Stimulated activated CD4-positive, alpha-beta T cell treated with anti-CD3 and anti-CD28 coated beads, Interleukin-4, amount 100 ng/mL, for 24 hours (primary cell): ENCODE measurements at regions not wholly inside any gene's neighbourhood (a gene's known extent, or its start where the extent isn't known, plus 50 kb on each side); places are given as distances from the start of the nearest gene placed in this dataset.
"Not testable (repeated sequence)": the region's sequence is repeated elsewhere in the genome, so short reads cannot be mapped to it uniquely, and the experiment has no call there.

Source experiments
- DNase-seq: peaks from one replicate; pipeline ENCODE4 v3.0.0-alpha.2; 2020

DNA sequence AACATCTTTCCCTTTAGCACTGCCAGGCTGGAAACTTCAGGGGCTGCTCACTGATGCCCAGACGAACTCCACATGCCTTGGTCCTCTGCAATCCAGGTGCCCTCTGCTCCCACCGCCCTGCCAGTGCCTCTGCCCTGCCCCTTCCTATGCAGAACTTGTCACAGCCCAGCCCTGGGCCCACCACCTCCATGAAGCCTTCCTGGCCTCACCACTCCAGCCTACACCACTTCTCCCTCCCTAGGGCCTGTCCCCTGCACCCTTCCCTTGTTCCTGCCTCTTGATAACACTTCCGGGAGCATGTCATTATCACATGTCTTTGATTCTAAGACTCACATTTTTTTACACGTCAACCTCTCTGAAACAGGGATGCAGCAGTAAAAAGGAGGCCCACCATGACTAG lies 627.2 kb downstream of the UQCRFS1 start:
- DNase-seq, result no peak

GRCh38 chr19:28583713-28584112 lies 629.2 kb downstream of the UQCRFS1 start:
- DNase-seq, result no peak

DNA sequence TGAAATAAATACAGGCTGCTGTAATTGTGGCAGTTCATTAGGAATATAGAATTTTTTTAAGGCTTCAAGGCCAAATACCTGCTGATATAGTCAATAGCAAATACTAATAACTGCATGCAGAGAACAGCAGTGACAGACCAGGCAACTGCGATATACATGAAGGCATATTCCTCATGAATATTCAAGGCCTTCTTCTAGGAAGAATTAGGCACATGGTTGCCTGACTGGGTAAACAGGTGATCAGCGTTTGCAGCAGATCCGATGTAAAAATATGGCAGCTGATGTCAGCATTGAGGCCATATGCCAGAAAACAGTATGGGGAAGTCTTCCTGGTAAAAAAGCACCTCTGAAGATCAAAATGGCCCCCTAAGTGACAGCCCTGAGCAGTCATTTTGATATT lies 629.7 kb downstream of the UQCRFS1 start:
- no peak for DNase-seq

GRCh38 chr19:28582796-28583195 lies 630.2 kb downstream of the UQCRFS1 start:
- no peak for DNase-seq

DNA sequence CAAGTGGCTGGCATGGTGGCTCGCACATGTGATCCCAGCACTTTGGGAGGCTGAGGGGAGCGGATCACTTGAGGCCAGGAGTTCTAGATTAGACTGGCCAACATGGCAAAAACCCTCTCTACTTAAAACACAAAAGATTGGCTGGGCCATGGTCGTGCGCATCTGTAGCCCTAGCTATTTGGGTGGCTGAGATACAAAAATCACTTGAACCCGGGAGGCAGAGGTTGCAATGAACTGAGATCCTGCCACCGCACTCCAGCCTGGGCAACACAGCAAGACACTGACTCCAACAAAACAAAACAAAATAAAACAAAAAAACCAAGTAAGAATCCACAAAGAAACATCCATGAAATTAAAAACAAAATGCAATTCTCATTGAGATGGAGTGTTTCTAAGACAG lies 630.6 kb downstream of the UQCRFS1 start:
- no peak for DNase-seq

DNA sequence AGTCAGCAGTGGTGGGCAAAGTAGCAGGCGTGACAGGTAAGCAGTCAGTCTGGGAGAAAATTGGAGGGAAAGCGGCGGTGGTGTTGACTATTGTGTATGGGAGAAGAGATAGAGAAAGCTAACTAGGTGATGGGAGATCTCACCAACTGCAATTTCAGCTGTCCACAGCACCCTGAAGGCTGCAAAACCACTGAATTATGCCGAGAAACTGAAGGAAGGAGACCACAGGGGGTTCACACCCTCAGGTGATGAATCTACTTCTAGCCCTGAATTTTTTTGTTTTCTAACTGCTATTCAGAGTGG lies 631.5 kb downstream of the UQCRFS1 start:
- no peak for DNase-seq

DNA sequence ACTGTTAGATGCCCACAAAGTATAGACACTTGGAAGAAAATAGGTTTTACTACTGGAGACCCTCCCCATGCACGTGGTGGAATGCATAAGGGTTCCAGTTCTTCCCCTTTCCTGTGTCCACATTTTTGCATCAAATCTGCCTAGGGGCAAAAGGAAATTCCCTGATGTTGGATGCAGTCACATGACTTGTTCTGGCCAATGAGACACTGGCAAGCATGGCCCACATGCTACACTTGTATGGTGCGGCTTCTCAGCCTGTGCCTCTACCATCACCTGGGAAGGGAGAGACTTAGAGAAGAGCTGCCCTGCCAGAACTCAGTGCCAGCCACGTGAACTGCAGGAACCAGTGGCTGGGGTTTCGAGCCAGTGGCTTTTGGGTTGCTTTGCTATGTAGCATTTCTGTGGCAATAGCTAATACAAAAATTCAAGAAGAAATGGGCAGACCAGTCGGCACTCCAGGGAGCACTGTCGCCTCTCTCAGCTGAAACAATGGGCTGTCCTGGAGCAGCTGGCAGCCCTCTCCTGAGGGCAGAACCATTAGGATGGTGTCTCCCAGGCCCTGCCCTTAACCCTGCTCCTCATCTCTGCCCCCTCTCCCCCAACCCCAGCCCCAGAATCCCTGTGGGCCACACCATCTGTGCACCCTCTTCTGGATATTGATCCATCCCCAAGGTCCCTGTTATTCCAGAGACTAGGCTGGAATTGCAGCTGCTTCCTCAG lies 634.0 kb downstream of the UQCRFS1 start:
- DNase-seq, result no peak

GRCh38 chr19:28578208-28578607 lies 634.7 kb downstream of the UQCRFS1 start:
- no peak for DNase-seq

DNA sequence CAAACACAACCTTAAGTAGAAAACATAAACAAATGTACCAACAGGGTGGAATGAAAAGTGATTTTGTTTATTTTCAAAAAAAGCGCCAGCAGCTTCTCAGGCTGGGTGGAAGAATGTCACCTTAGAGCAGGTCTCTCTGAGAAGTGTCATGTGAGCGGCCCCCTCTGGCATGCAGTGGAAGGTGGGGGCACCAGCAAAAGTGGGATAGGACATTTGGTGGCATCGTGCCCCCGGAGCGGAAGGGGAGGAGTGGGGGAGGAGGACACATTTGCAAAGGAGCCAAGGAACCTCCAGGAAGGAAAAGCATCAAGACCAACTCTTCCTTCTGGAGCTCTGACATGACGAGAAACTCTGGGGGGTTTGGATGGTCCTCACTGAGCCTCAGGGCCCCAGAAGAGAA lies 635.3 kb downstream of the UQCRFS1 start:
- no peak for DNase-seq

- no peak for DNase-seq
Measured at GRCh38 chr19:28577233-28577632, 635.7 kb downstream of the UQCRFS1 start.

DNA sequence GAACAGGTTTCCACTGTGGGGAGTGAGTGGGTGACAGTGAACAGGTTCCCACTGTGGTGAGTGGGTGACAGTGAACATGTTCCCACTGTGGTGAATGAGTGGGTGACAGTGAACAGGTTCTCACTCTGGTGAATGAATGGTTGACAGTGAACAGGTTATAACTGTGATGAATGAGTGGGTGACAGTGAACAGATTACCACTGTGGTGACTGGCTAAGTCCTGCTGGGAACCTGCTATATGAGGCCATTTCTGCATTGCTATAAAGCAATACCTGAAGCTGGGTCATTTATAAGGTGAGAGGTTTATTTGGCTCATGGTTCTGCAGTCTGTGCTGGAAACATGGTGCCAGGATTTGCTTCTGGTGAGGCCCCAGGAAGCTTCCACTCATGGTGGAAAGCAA lies 637.1 kb downstream of the UQCRFS1 start:
- no peak for DNase-seq

DNA sequence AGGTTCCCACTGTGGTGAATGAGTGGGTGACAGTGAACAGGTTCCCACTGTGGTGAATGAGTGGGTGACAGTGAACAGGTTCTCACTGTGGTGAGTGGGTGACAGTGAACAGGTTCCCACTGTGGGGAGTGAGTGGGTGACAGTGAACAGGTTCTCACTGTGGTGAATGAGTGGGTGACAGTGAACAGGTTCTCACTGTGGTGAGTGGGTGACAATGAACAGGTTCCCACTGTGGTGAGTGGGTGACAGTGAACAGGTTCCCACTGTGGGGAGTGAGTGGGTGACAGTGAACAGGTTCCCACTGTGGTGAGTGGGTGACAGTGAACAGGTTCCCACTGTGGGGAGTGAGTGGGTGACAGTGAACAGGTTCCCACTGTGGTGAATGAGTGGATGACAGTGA lies 637.6 kb downstream of the UQCRFS1 start:
- DNase-seq, result not testable (repeated sequence)

GRCh38 chr19:28574212-28574611 lies 638.7 kb downstream of the UQCRFS1 start:
- no peak for DNase-seq

DNA sequence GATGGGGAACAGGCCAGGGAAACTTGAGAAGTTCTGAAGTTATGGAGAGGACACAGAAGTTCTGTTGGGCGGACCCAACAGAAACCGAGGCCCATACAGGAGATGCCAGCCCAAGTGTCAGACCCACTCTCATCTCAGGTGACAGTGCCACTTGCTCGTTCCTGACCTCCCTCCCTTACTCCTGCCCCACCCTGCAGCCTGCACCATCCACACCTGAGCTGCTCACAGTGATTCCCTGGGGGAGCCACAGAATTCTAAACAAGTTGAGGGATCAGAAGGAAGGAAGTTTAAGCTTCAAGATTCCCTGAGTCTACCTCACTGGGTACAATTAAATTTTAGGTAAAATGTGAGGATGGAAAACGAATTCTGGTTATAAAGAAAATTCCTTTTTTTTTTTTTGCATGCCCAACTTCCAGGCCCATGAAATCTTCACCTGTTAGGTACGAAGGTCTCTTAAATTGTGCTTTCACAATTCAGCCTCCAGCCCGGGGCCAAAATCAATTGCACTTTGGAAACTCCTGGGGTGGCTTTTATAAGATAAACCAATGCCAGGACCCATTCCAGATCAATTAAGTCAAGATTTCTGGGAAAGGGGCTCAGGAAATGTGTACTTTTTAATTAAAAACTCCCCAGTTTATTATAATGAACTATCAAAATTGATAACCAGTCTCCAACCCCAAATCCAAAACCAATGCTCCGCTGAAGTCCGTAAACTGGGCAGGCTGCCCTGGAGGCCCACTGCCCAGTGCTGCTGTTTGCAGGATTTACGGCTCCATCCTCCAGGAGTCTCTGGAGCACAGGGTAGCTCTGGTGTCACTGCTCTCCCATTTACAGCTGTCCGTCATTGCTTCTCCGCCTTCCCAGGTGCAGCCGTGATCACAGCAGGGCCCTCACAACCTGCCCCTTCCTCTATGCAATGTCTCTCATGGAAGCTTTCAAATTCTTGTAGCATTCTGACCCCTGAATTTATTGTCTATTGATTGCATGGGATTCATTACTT lies 643.5 kb downstream of the UQCRFS1 start:
- DNase-seq, result no peak

DNA sequence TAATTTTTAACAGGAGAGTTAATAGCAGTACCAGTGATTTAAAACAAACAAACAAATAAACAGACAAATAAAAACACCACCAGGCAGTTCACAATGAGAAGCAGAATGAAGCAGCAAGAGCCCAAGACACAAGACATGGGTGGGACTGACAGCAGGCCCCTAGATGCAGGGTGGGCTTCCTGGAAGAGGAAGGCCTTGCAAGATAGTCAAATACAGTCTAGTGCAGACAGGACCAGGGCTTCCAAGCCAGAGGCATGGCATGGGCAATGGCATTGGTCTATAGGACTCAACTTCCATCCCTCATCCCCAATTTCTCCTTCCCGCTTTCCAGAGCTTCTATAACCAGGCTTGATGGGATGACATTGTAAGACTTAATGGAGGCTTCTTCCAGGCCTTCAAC lies 645.1 kb downstream of the UQCRFS1 start:
- DNase-seq, result no peak

- DNase-seq, result no peak
Measured at GRCh38 chr19:28563964-28564921, 648.7 kb downstream of the UQCRFS1 start.

GRCh38 chr19:28560786-28561185 lies 652.2 kb downstream of the UQCRFS1 start:
- DNase-seq, result no peak

DNA sequence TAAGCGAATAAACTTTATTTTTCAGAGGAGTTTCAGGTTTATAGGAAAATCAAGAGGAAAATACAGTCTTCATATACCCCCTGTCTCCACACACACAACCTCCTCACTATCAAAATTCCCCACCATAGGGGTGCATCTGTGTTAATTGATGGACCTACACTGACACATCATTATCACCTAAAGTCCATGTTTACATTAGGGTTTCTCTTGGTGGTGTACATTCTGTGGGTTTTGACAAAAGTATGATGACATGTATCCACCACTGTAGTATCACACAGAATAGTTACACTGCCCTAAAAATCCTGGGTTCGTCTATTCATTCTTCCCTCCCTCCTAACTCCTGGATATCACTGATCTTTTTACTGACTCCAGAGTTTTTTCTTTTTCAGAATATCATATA lies 654.2 kb downstream of the UQCRFS1 start:
- DNase-seq, result no peak

- no peak for DNase-seq
Measured at GRCh38 chr19:28556371-28556770, 656.6 kb downstream of the UQCRFS1 start.

DNA sequence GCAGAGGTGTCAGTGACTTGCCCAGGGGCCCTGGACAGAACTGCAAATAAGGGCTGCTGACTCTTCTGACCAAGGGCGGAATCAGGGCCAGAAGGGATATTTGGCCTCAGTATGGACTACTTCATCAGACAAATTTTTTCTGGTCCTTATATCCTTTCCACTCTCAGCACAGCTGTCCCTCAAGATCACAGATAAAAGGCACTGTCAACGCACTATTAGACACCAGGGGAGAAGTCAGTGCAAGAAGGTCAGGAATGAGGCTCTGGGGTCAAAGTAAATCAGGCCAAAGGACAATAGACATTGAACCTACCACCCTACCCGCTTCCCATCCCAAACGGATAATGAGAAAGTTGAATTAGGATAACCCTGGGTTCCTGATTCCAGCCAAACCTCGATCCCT lies 657.6 kb downstream of the UQCRFS1 start:
- DNase-seq, result no peak

DNA sequence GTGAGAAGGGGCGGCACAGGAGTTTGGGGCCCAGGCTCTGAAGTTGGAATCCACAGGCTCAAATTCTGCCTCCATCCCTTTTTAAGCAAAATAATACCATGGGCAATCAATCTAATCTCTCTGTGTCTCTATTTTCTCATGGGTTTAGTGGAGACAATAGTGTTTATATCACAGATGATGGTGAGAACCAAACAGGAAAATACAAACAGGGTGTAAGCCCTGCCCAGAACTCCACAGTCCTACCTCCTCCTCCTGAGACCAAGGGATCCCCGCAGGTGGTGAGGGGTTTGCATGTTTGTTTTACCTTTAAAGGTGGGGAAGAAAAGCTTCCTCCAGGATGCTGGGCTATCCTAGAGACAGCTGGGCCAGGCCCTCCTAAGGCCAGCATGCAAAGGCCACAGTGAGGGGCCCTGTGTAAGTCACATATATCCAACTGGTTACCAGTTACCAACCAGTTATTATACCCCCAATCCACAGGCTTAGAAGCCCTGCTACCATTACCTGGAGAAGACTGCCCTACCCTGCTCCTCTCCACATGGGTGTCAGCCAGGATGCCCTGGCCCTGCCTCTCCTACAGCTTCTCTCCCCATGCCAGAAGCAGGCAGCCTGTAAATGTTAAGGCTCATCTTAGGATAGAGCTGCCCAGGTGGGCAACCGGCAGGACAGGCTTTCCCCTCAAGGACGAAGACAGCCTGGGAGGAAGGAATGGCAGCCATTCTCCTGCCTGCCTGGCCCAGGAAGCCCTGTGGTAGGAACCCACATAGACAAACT lies 658.4 kb downstream of the UQCRFS1 start:
- no peak for DNase-seq

DNA sequence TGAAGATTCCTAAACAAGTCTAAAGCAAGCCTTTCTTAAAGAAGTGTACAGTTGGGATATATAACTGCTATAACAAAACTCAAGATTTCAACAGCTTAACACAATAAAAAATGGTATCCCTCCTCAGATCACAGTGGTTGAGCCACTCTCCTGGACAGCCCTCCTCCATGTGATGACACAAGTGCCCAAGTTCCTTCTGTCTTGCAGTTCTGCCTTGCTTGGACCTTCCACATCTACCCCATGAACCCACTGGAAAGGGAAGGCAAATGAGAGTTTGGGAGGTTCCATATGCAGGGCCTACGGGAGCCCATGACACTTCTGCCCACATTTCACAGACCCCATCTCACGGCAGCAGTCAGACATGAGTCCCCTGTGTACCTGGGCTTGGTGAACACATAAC lies 659.2 kb downstream of the UQCRFS1 start:
- no peak for DNase-seq
